Gastrocnemius medialis (tissue), 4 donors: ENCODE measurements at regions not wholly inside any gene's neighbourhood (a gene's known extent, or its start where the extent isn't known, plus 50 kb on each side); places are given as distances from the start of the nearest gene placed in this dataset.

Source experiments
- POLR2A ChIP-seq, 2 donors: fragments of 450-650 bp; IDR thresholded peaks; one replicate each; pipeline ENCODE4 v1.6.1; 2017; ENCODE audit warnings: antibody characterized with exemption in 2 of 2, mild to moderate bottlenecking in 2 of 2, moderate library complexity in 2 of 2
- TF ChIP-seq, protein P1 (sequence below), 5 experiments: fragments of 450-650 bp in 3 of 5; fragments of 200-600 bp in 2 of 5; sonication (generic) in 2 of 5; IDR thresholded peaks in 4 of 5; conservative IDR thresholded peaks in 1 of 5; 1 replicate in 4 of 5; 2 replicates in 1 of 5; pipeline ENCODE4 v1.5.1; 2016 to 2019; ENCODE audit warnings: antibody characterized with exemption in 5 of 5, mild to moderate bottlenecking in 3 of 5, moderate library complexity in 3 of 5

DNA sequence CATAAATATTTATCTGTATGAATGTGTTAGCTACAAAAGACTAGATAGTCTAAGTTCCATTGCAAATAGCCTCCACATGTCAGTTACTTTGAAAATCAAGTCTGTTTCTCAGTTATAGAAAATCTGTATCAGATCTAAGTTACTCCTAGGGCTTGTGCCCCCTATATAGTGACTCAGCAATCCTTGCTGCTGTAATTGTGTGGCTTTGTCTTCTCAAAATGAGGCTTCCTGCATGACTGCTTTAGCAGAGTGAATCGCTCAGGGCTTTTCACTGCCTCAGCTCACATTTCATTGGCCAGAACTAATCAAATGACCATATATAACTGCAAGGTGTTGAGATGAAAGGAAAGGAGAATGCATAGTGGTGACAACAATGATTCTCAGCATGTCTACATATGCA, 552.2 kb upstream of the STXBP6 start:
- TF ChIP-seq, protein P1, sequence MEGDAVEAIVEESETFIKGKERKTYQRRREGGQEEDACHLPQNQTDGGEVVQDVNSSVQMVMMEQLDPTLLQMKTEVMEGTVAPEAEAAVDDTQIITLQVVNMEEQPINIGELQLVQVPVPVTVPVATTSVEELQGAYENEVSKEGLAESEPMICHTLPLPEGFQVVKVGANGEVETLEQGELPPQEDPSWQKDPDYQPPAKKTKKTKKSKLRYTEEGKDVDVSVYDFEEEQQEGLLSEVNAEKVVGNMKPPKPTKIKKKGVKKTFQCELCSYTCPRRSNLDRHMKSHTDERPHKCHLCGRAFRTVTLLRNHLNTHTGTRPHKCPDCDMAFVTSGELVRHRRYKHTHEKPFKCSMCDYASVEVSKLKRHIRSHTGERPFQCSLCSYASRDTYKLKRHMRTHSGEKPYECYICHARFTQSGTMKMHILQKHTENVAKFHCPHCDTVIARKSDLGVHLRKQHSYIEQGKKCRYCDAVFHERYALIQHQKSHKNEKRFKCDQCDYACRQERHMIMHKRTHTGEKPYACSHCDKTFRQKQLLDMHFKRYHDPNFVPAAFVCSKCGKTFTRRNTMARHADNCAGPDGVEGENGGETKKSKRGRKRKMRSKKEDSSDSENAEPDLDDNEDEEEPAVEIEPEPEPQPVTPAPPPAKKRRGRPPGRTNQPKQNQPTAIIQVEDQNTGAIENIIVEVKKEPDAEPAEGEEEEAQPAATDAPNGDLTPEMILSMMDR (IDR thresholded peaks at IDR 0.05 in 4 of 5, conservative IDR thresholded peaks at IDR 0.05 in 1 of 5): no peak
- no peak for TF ChIP-seq POLR2A (IDR thresholded peaks at IDR 0.05)
